ENCODE measurements at regions not wholly inside any gene's neighbourhood (a gene's known extent, or its start where the extent isn't known, plus 50 kb on each side); places are given as distances from the start of the nearest gene placed in this dataset.

GRCh38 chr4:158102904-158103303, 69.9 kb downstream of the GASK1B start:
- TF ChIP-seq, protein P1, sequence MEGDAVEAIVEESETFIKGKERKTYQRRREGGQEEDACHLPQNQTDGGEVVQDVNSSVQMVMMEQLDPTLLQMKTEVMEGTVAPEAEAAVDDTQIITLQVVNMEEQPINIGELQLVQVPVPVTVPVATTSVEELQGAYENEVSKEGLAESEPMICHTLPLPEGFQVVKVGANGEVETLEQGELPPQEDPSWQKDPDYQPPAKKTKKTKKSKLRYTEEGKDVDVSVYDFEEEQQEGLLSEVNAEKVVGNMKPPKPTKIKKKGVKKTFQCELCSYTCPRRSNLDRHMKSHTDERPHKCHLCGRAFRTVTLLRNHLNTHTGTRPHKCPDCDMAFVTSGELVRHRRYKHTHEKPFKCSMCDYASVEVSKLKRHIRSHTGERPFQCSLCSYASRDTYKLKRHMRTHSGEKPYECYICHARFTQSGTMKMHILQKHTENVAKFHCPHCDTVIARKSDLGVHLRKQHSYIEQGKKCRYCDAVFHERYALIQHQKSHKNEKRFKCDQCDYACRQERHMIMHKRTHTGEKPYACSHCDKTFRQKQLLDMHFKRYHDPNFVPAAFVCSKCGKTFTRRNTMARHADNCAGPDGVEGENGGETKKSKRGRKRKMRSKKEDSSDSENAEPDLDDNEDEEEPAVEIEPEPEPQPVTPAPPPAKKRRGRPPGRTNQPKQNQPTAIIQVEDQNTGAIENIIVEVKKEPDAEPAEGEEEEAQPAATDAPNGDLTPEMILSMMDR (IDR thresholded peaks at IDR 0.05): no peak
- TF ChIP-seq POLR2AphosphoS5 (IDR thresholded peaks at IDR 0.05): no peak
- TF ChIP-seq POLR2A (IDR thresholded peaks at IDR 0.05): no peak
- no peak for TF ChIP-seq EP300 (IDR thresholded peaks at IDR 0.05)

Data from sigmoid colon (tissue), 4 donors.